Activated CD4-positive, alpha-beta T cell treated with anti-CD3 and anti-CD28 coated beads for 36 hours (primary cell): ENCODE measurements at regions not wholly inside any gene's neighbourhood (a gene's known extent, or its start where the extent isn't known, plus 50 kb on each side); places are given as distances from the start of the nearest gene placed in this dataset.
A peak's percentile ranks its signal among the peaks of the same experiment; 100 is the strongest.

Experiments used
- ATAC-seq: fragments of 200-7000 bp; cut with Tn5 transposase; one replicate; pipeline ENCODE4 v1.10.0; 2021; ENCODE audit warnings: mild to moderate bottlenecking, moderate library complexity
- CTCF ChIA-PET: fragments of 350-600 bp; sonication (Branson Sonifier 250); formaldehyde crosslinking; loops from one replicate; lab custom pipeline; 2021; ENCODE audit warnings: antibody characterized with exemption; lab: Charles Lee
- POLR2A ChIA-PET: fragments of 350-600 bp; sonication (Branson Sonifier 250); formaldehyde crosslinking; loops from one replicate; lab custom pipeline; 2021; ENCODE audit warnings: antibody characterized with exemption, inconsistent platforms; lab: Charles Lee
- DNase-seq: peaks from one replicate; pipeline ENCODE4 v3.0.0-alpha.2; 2020
- H3K27ac Mint-ChIP-seq: one replicate; pipeline ENCODE4 v1.8.0; 2021; ENCODE audit warnings: mixed read lengths
- H3K27me3 Mint-ChIP-seq: one replicate; pipeline ENCODE4 v1.8.0; 2021; ENCODE audit warnings: mixed read lengths
- H3K36me3 Mint-ChIP-seq: one replicate; pipeline ENCODE4 v1.8.0; 2021; ENCODE audit warnings: low read depth, mixed read lengths
- H3K4me1 Mint-ChIP-seq: one replicate; pipeline ENCODE4 v1.8.0; 2021; ENCODE audit warnings: mixed read lengths
- H3K4me3 Mint-ChIP-seq: one replicate; pipeline ENCODE4 v1.8.0; 2021; ENCODE audit warnings: mild to moderate bottlenecking, moderate library complexity, mixed read lengths
- H3K9me3 Mint-ChIP-seq: one replicate; pipeline ENCODE4 v1.8.0; 2021; ENCODE audit warnings: low read depth, mixed read lengths
- intact Hi-C, 2 experiments: fragments of 100-400 bp; cut with DNase I in 1 of 2; cut with micrococcal nuclease in 1 of 2; formaldehyde crosslinking; loops; one replicate each; pipeline versions ENCODE4 v1.14.2 to v1.15.1; 2022 to 2024; cut with DNase I, micrococcal nuclease

GRCh38 chrX:121308276-121308805, 260.9 kb downstream of the GLUD2 start:
- Mint-ChIP-seq H3K4me1 (peaks cover 23% of the 10 kb centered on the region), H3K27ac (peak overlapping the region; percentile 85), H3K4me3 (peak overlapping the region; percentile 49), H3K9me3 (no peaks in the 10 kb centered on the region), H3K27me3 (no peaks in the 10 kb centered on the region), H3K36me3 (no peaks in the 10 kb centered on the region)
- ChIA-PET POLR2A (no interaction called here), CTCF (interaction anchor here (0.9 to 1.3 kb wide), 3 partner anchors 51 to 518 kb away, joined by 3 to 4 read pairs (median 3); no protein-coding TSS in a partner anchor)
- DNase-seq (peak; percentile 80), ATAC-seq (peak; percentile 86)
- intact Hi-C loops = loop anchor here (1.0 to 10.0 kb wide), 12 partner anchors 52 to 821 kb away; partner anchors contain the start of gene CUL4B (in 1 of the 2)

- no peak overlapping the region for H3K4me3 Mint-ChIP-seq
- POLR2A ChIA-PET = no interaction called here
- peaks cover 21% of the 10 kb centered on the region for H3K4me1 Mint-ChIP-seq
- H3K27me3 Mint-ChIP-seq = no peaks in the 10 kb centered on the region
- ATAC-seq (no peak), DNase-seq (no peak)
- H3K9me3 Mint-ChIP-seq = no peaks in the 10 kb centered on the region
- CTCF ChIA-PET = no interaction called here
- no peak overlapping the region for H3K27ac Mint-ChIP-seq
- H3K36me3 Mint-ChIP-seq = no peaks in the 10 kb centered on the region
- intact Hi-C loops = no loop called here
Observed at GRCh38 chrX:121310820-121311219, 263.4 kb downstream of the GLUD2 start.

GRCh38 chrX:121320441-121320840, 273.0 kb downstream of the GLUD2 start:
- ChIA-PET POLR2A (no interaction called here), CTCF (no interaction called here)
- no peak for DNase-seq
- ATAC-seq = no peak
- Mint-ChIP-seq H3K27ac (no peak overlapping the region), H3K36me3 (no peaks in the 10 kb centered on the region), H3K4me3 (no peak overlapping the region), H3K4me1 (no peaks in the 10 kb centered on the region), H3K9me3 (no peaks in the 10 kb centered on the region), H3K27me3 (peaks cover 3% of the 10 kb centered on the region)
- intact Hi-C loops = no loop called here

- ChIA-PET POLR2A (no interaction called here), CTCF (interaction anchor here (1.2 kb wide), 1 partner anchor 13 kb away, joined by 3 read pairs; no protein-coding TSS in a partner anchor)
- DNase-seq = no peak
- intact Hi-C loops = no loop called here
- no peak for ATAC-seq
- Mint-ChIP-seq H3K36me3 (no peaks in the 10 kb centered on the region), H3K4me3 (no peak overlapping the region), H3K27me3 (peaks cover 3% of the 10 kb centered on the region), H3K27ac (no peak overlapping the region), H3K9me3 (no peaks in the 10 kb centered on the region), H3K4me1 (no peaks in the 10 kb centered on the region)
Observed at GRCh38 chrX:121322159-121322558, 274.7 kb downstream of the GLUD2 start.

GRCh38 chrX:121323337-121323736, 275.9 kb downstream of the GLUD2 start:
- ChIA-PET POLR2A (no interaction called here), CTCF (no interaction called here)
- intact Hi-C loops = no loop called here
- Mint-ChIP-seq H3K9me3 (no peaks in the 10 kb centered on the region), H3K36me3 (no peaks in the 10 kb centered on the region), H3K27ac (no peak overlapping the region), H3K4me3 (no peak overlapping the region), H3K27me3 (peaks cover 3% of the 10 kb centered on the region), H3K4me1 (no peaks in the 10 kb centered on the region)
- no peak for DNase-seq
- ATAC-seq = no peak

GRCh38 chrX:121333942-121334341, 286.5 kb downstream of the GLUD2 start:
- H3K9me3 Mint-ChIP-seq = no peaks in the 10 kb centered on the region
- CTCF ChIA-PET = no interaction called here
- ATAC-seq = no peak
- no peaks in the 10 kb centered on the region for H3K27me3 Mint-ChIP-seq
- H3K4me1 Mint-ChIP-seq = no peaks in the 10 kb centered on the region
- no peak overlapping the region for H3K4me3 Mint-ChIP-seq
- H3K36me3 Mint-ChIP-seq = no peaks in the 10 kb centered on the region
- no peak overlapping the region for H3K27ac Mint-ChIP-seq
- intact Hi-C loops = no loop called here
- DNase-seq = no peak
- POLR2A ChIA-PET = no interaction called here

- Mint-ChIP-seq H3K36me3 (no peaks in the 10 kb centered on the region), H3K4me1 (no peaks in the 10 kb centered on the region), H3K27ac (no peak overlapping the region), H3K9me3 (no peaks in the 10 kb centered on the region), H3K27me3 (no peaks in the 10 kb centered on the region), H3K4me3 (no peak overlapping the region)
- ChIA-PET POLR2A (no interaction called here), CTCF (no interaction called here)
- intact Hi-C loops = no loop called here
- no peak for DNase-seq
- ATAC-seq = no peak
Observed at GRCh38 chrX:121336831-121337421, 289.5 kb downstream of the GLUD2 start.

- ChIA-PET POLR2A (no interaction called here), CTCF (no interaction called here)
- Mint-ChIP-seq H3K4me3 (no peak overlapping the region), H3K4me1 (no peaks in the 10 kb centered on the region), H3K36me3 (no peaks in the 10 kb centered on the region), H3K9me3 (no peaks in the 10 kb centered on the region), H3K27ac (no peak overlapping the region), H3K27me3 (no peaks in the 10 kb centered on the region)
- intact Hi-C loops = no loop called here
- ATAC-seq (no peak), DNase-seq (no peak)
Observed at GRCh38 chrX:121337816-121338215, 290.4 kb downstream of the GLUD2 start.

- no peak overlapping the region for H3K27ac Mint-ChIP-seq
- H3K36me3 Mint-ChIP-seq = no peaks in the 10 kb centered on the region
- no peak overlapping the region for H3K4me3 Mint-ChIP-seq
- no peaks in the 10 kb centered on the region for H3K9me3 Mint-ChIP-seq
- no peak for ATAC-seq
- ChIA-PET POLR2A (no interaction called here), CTCF (no interaction called here)
- intact Hi-C loops = no loop called here
- H3K27me3 Mint-ChIP-seq = no peaks in the 10 kb centered on the region
- H3K4me1 Mint-ChIP-seq = peaks cover 2% of the 10 kb centered on the region
- no peak for DNase-seq
Observed at GRCh38 chrX:121349263-121349662, 301.9 kb downstream of the GLUD2 start.

- DNase-seq (no peak), ATAC-seq (no peak)
- H3K4me3 Mint-ChIP-seq = no peak overlapping the region
- intact Hi-C loops = no loop called here
- H3K4me1 Mint-ChIP-seq = no peaks in the 10 kb centered on the region
- no peak overlapping the region for H3K27ac Mint-ChIP-seq
- no peaks in the 10 kb centered on the region for H3K36me3 Mint-ChIP-seq
- ChIA-PET CTCF (no interaction called here), POLR2A (interaction anchor here (0.6 kb wide), 1 partner anchor 1605 kb away, joined by 5 read pairs; no protein-coding TSS in a partner anchor)
- no peaks in the 10 kb centered on the region for H3K27me3 Mint-ChIP-seq
- no peaks in the 10 kb centered on the region for H3K9me3 Mint-ChIP-seq
Observed at GRCh38 chrX:121356139-121356849, 308.9 kb downstream of the GLUD2 start.

- ATAC-seq = no peak
- intact Hi-C loops = no loop called here
- no peaks in the 10 kb centered on the region for H3K9me3 Mint-ChIP-seq
- no peak for DNase-seq
- no peak overlapping the region for H3K4me3 Mint-ChIP-seq
- no peak overlapping the region for H3K27ac Mint-ChIP-seq
- no peaks in the 10 kb centered on the region for H3K27me3 Mint-ChIP-seq
- no peaks in the 10 kb centered on the region for H3K4me1 Mint-ChIP-seq
- POLR2A ChIA-PET = interaction anchor here (0.6 kb wide), 1 partner anchor 249 kb away, joined by 3 read pairs; no protein-coding TSS in a partner anchor
- H3K36me3 Mint-ChIP-seq = no peaks in the 10 kb centered on the region
- CTCF ChIA-PET = no interaction called here
Observed at GRCh38 chrX:121356850-121357171, 309.4 kb downstream of the GLUD2 start.

- no peak for DNase-seq
Observed at GRCh38 chrX:121360280-121360679, 312.9 kb downstream of the GLUD2 start.

More at GRCh38 chrX:121360280-121360679, 312.9 kb downstream of the GLUD2 start:
- H3K4me3 Mint-ChIP-seq = no peak overlapping the region
- intact Hi-C loops = no loop called here
- no peaks in the 10 kb centered on the region for H3K27me3 Mint-ChIP-seq
- no peak for ATAC-seq
- no peaks in the 10 kb centered on the region for H3K4me1 Mint-ChIP-seq
- H3K27ac Mint-ChIP-seq = no peak overlapping the region
- ChIA-PET POLR2A (no interaction called here), CTCF (no interaction called here)
- H3K9me3 Mint-ChIP-seq = peaks cover 1% of the 10 kb centered on the region
- H3K36me3 Mint-ChIP-seq = no peaks in the 10 kb centered on the region
